ENCODE measurements at regions not wholly inside any gene's neighbourhood (a gene's known extent, or its start where the extent isn't known, plus 50 kb on each side); places are given as distances from the start of the nearest gene placed in this dataset.
"Not testable (repeated sequence)": the region's sequence is repeated elsewhere in the genome, so short reads cannot be mapped to it uniquely, and the experiment has no call there.

DNA sequence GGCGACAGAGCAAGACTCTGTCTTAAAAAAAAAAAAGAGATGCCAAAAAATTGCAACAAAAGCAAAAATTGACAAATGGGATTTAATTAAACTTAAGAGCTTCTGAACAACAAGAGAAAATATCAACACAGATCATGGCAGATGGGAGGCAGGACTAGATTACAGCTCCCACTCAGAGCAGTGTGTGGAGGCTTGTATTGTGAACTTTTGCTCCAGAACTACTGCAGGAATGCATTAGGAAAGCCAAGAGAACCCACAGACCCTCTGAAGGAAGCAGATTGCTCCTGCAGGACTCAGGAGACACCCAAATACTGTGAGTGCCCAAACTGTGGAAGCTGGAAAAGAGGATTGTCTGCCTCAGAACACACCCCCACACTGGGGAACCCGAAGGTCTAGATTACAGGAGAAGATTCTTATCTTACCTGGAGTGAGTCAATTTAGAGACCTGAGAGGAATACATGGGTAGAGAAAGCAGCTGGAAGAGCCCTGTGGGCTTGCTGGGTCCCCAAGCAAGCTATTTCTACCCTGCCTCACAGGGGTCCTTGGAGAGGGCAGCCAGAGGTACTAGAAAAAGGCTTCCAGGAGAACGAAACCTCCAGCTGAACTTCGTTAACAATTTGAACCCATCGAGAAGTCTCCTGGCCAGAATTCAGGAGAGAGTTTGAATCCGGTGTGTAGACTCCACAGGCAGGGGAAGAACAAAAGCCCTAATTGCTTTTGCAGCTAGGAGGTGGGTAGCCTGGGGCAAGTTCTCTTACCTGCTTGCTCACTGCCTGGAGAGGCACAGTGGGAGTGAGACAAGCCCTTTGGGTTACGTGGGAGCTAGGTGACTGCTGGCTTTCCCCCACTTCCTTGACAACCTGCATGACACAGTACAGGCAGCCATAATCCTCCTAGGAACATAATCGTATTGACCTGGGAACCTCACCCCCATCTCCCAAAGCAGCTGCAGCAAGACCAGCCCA, 593.4 kb upstream of the RGMB start:
- peaks cover 0 to 9% (median 0%) of the 10 kb centered on the region in 8 donors for H3K9me3 Mint-ChIP-seq
- DNase-seq, result no peak
- no peaks in the 10 kb centered on the region for H3K4me1 Mint-ChIP-seq
- POLR2A ChIA-PET (ENCODE audit: partially characterized antibody), result no interaction called here
- intact Hi-C loops (cut with micrococcal nuclease), result no loop called here
- no peak overlapping the region for H3K27ac ChIP-seq (ENCODE audit: low read depth, low read length)
- CTCF ChIA-PET (ENCODE audit: partially characterized antibody), result no interaction called here
- no peaks in the 10 kb centered on the region for H3K27me3 ChIP-seq (ENCODE audit: insufficient read depth, low read length)
- no peak overlapping the region for H3K27ac Mint-ChIP-seq
- H3K4me1 ChIP-seq (ENCODE audit: insufficient read depth, low read length), result no peaks in the 10 kb centered on the region
- H3K36me3 Mint-ChIP-seq, result no peaks in the 10 kb centered on the region
- no peaks in the 10 kb centered on the region for H3K36me3 ChIP-seq (ENCODE audit: insufficient read depth, low read length)
- H3K4me3 ChIP-seq (ENCODE audit: low read length in 2 of 2), result no peak overlapping the region
- peak overlapping the region in 1 of 8 donors; percentile 38 for H3K4me3 Mint-ChIP-seq
- no peaks in the 10 kb centered on the region for H3K9me3 ChIP-seq (ENCODE audit: control insufficient read depth in 1 of 2, low read length in 2 of 2)
- H3K27me3 Mint-ChIP-seq, result peaks cover 0 to 4% of the 10 kb centered on the region in 2 donors

- no peak overlapping the region for H3K4me3 Mint-ChIP-seq
- Histone ChIP-seq H3K9me3 (ENCODE audit: control insufficient read depth in 1 of 2, low read length in 2 of 2) (no peaks in the 10 kb centered on the region), H3K27ac (ENCODE audit: low read depth, low read length) (no peak overlapping the region), H3K4me1 (ENCODE audit: insufficient read depth, low read length) (no peaks in the 10 kb centered on the region), H3K36me3 (ENCODE audit: insufficient read depth, low read length) (no peaks in the 10 kb centered on the region), H3K27me3 (ENCODE audit: insufficient read depth, low read length) (no peaks in the 10 kb centered on the region), H3K4me3 (ENCODE audit: low read length in 2 of 2) (no peak overlapping the region)
- intact Hi-C loops (cut with micrococcal nuclease), result no loop called here
- no peak for DNase-seq
- H3K27me3 Mint-ChIP-seq, result no peaks in the 10 kb centered on the region
- CTCF ChIA-PET (ENCODE audit: partially characterized antibody), result no interaction called here
- H3K4me1 Mint-ChIP-seq, result no peaks in the 10 kb centered on the region
- no peak overlapping the region for H3K27ac Mint-ChIP-seq
- POLR2A ChIA-PET (ENCODE audit: partially characterized antibody), result no interaction called here
- peaks cover 0 to 3% (median 0%) of the 10 kb centered on the region in 8 donors for H3K9me3 Mint-ChIP-seq
- no peaks in the 10 kb centered on the region for H3K36me3 Mint-ChIP-seq
Observed at GRCh38 chr5:98186128-98186527, 587.3 kb upstream of the RGMB start.

DNA sequence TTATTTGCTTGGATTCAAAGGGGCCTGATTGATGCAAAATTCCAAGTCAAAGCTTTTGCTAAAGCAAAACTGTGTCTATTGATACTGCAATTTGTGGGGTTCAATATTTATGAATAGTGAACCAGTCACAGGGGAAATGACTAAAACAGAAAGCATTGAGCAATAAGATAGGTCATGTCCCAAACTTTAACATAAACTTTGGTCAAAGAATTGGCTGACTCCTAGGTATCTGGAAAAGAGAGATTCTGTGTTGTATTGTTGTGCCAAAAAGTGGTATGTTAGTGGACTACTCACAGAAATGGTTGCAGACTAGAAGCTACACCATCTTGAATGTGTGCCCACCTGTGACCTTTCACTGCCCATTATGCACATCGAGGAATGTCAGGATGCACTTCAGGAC, 585.5 kb upstream of the RGMB start:
- no peak overlapping the region for H3K4me3 Mint-ChIP-seq
- Histone ChIP-seq H3K4me3 (ENCODE audit: low read length in 2 of 2) (no peak overlapping the region), H3K9me3 (ENCODE audit: control insufficient read depth in 1 of 2, low read length in 2 of 2) (no peaks in the 10 kb centered on the region), H3K36me3 (ENCODE audit: insufficient read depth, low read length) (no peaks in the 10 kb centered on the region), H3K27me3 (ENCODE audit: insufficient read depth, low read length) (no peaks in the 10 kb centered on the region), H3K27ac (ENCODE audit: low read depth, low read length) (no peak overlapping the region), H3K4me1 (ENCODE audit: insufficient read depth, low read length) (no peaks in the 10 kb centered on the region)
- no peak overlapping the region for H3K27ac Mint-ChIP-seq
- peaks cover 0 to 2% (median 0%) of the 10 kb centered on the region in 8 donors for H3K9me3 Mint-ChIP-seq
- no peaks in the 10 kb centered on the region for H3K36me3 Mint-ChIP-seq
- intact Hi-C loops (cut with micrococcal nuclease), result no loop called here
- H3K27me3 Mint-ChIP-seq, result no peaks in the 10 kb centered on the region
- ChIA-PET POLR2A (ENCODE audit: partially characterized antibody) (no interaction called here), CTCF (ENCODE audit: partially characterized antibody) (no interaction called here)
- no peak for DNase-seq
- H3K4me1 Mint-ChIP-seq, result no peaks in the 10 kb centered on the region

- H3K36me3 Mint-ChIP-seq; H3K27me3 ChIP-seq (ENCODE audit: insufficient read depth, low read length); H3K27ac ChIP-seq (ENCODE audit: low read depth, low read length); DNase-seq; intact Hi-C loops (cut with micrococcal nuclease); H3K4me3 ChIP-seq (ENCODE audit: low read length in 2 of 2); H3K9me3 Mint-ChIP-seq; H3K4me1 ChIP-seq (ENCODE audit: insufficient read depth, low read length); H3K4me3 Mint-ChIP-seq; H3K4me1 Mint-ChIP-seq; H3K27ac Mint-ChIP-seq; POLR2A ChIA-PET (ENCODE audit: partially characterized antibody); CTCF ChIA-PET (ENCODE audit: partially characterized antibody); H3K9me3 ChIP-seq (ENCODE audit: control insufficient read depth in 1 of 2, low read length in 2 of 2); H3K27me3 Mint-ChIP-seq; H3K36me3 ChIP-seq (ENCODE audit: insufficient read depth, low read length): not testable (repeated sequence)
Observed at GRCh38 chr5:98190344-98190743, 583.1 kb upstream of the RGMB start.

GRCh38 chr5:98193921-98194760, 579.3 kb upstream of the RGMB start:
- Mint-ChIP-seq H3K27me3 (no peaks in the 10 kb centered on the region), H3K36me3 (no peaks in the 10 kb centered on the region), H3K9me3 (peaks cover 0 to 3% (median 0%) of the 10 kb centered on the region in 8 donors), H3K27ac (no peak overlapping the region), H3K4me3 (no peak overlapping the region), H3K4me1 (no peaks in the 10 kb centered on the region)
- Histone ChIP-seq H3K27me3 (ENCODE audit: insufficient read depth, low read length) (no peaks in the 10 kb centered on the region), H3K9me3 (ENCODE audit: control insufficient read depth in 1 of 2, low read length in 2 of 2) (no peaks in the 10 kb centered on the region), H3K36me3 (ENCODE audit: insufficient read depth, low read length) (no peaks in the 10 kb centered on the region), H3K4me1 (ENCODE audit: insufficient read depth, low read length) (no peaks in the 10 kb centered on the region), H3K4me3 (ENCODE audit: low read length in 2 of 2) (no peak overlapping the region), H3K27ac (ENCODE audit: low read depth, low read length) (no peak overlapping the region)
- CTCF ChIA-PET (ENCODE audit: partially characterized antibody), result no interaction called here
- intact Hi-C loops (cut with micrococcal nuclease), result no loop called here
- no peak for DNase-seq
- POLR2A ChIA-PET (ENCODE audit: partially characterized antibody), result no interaction called here

DNA sequence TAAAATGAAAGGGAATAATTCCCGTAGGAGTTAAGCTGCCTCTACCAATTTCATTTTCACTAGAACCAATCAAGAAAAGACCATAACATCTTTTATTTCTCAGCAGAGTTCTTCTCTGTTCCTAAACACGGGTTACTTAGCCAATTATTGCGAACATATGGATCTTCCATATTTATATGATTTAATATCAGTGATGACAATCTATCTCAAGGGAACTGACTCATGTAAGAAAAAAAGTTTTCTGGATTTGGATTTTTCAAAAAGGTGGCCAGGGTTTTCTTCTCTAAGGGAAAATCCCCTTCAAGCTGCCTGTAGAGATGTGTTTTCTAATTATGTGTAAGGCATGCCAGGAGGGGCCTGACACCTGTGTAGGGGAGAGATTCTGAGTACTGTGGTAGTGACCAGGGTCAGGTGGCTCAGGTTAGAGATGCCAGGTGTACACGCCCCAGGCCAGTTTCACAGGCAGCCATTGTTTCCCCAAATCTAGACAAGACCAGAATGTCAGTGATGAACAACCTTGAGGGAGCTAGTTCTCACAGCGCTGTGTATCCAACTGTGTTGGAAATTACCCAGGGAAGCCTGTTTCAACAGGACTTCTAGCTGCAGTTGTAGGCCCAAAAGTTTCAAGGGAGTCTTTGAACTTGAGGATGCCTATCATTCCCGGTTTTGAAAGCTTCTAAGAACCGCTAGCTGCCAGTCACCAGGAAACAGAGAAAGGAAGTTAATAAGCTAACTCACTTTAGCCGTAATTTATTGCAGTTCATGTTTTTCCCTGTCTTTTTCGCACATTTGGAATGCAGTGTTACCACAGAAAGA, 572.5 kb upstream of the RGMB start:
- Mint-ChIP-seq H3K27me3 (peaks cover 1 to 2% of the 10 kb centered on the region in 2 donors), H3K27ac (no peak overlapping the region)
- CTCF ChIA-PET (ENCODE audit: partially characterized antibody), result no interaction called here

DNA sequence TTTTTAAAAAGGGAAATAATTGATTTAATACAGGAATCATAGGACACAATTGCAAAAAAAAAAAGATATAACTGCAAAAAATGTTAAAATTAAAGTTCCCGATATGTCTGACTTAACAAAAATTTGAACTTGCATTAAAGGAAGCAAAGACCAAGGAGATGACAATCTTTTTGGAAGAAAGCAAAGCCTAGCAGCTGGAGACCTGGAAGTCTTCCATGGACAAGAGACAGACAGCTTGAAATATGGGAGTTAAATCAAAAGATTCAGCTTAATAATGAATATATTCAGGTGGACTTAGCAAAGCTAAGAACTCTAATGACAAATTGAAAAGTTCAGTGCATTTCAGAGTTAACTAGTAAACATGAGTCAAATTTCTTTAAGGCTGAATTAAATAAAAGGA, 568.7 kb upstream of the RGMB start:
- Mint-ChIP-seq H3K4me3 (no peak overlapping the region), H3K27ac (no peak overlapping the region), H3K27me3 (peaks cover 0 to 2% of the 10 kb centered on the region in 2 donors), H3K4me1 (no peaks in the 10 kb centered on the region), H3K9me3 (peaks cover 0 to 2% (median 0%) of the 10 kb centered on the region in 8 donors), H3K36me3 (no peaks in the 10 kb centered on the region)
- DNase-seq, result no peak
- Histone ChIP-seq H3K27ac (ENCODE audit: low read depth, low read length) (no peak overlapping the region), H3K27me3 (ENCODE audit: insufficient read depth, low read length) (no peaks in the 10 kb centered on the region), H3K4me1 (ENCODE audit: insufficient read depth, low read length) (no peaks in the 10 kb centered on the region), H3K36me3 (ENCODE audit: insufficient read depth, low read length) (no peaks in the 10 kb centered on the region), H3K4me3 (ENCODE audit: low read length in 2 of 2) (no peak overlapping the region), H3K9me3 (ENCODE audit: control insufficient read depth in 1 of 2, low read length in 2 of 2) (no peaks in the 10 kb centered on the region)
- ChIA-PET POLR2A (ENCODE audit: partially characterized antibody) (no interaction called here), CTCF (ENCODE audit: partially characterized antibody) (no interaction called here)
- intact Hi-C loops (cut with micrococcal nuclease), result no loop called here

More for the DNA sequence above, 572.5 kb upstream of the RGMB start:
- H3K36me3 ChIP-seq (ENCODE audit: insufficient read depth, low read length), result no peaks in the 10 kb centered on the region
- H3K27me3 ChIP-seq (ENCODE audit: insufficient read depth, low read length), result no peaks in the 10 kb centered on the region
- H3K9me3 ChIP-seq (ENCODE audit: control insufficient read depth in 1 of 2, low read length in 2 of 2), result no peaks in the 10 kb centered on the region
- peaks cover 0 to 2% (median 0%) of the 10 kb centered on the region in 8 donors for H3K9me3 Mint-ChIP-seq
- intact Hi-C loops (cut with micrococcal nuclease), result no loop called here
- no peaks in the 10 kb centered on the region for H3K4me1 ChIP-seq (ENCODE audit: insufficient read depth, low read length)
- H3K4me1 Mint-ChIP-seq, result no peaks in the 10 kb centered on the region
- no peak overlapping the region for H3K27ac ChIP-seq (ENCODE audit: low read depth, low read length)
- no peaks in the 10 kb centered on the region for H3K36me3 Mint-ChIP-seq
- H3K4me3 Mint-ChIP-seq, result no peak overlapping the region
- DNase-seq, result peak in 1 of 5 donors; percentile 30
- no peak overlapping the region for H3K4me3 ChIP-seq (ENCODE audit: low read length in 2 of 2)
- POLR2A ChIA-PET (ENCODE audit: partially characterized antibody), result no interaction called here
